ENCODE measurements at regions not wholly inside any gene's neighbourhood (a gene's known extent, or its start where the extent isn't known, plus 50 kb on each side); places are given as distances from the start of the nearest gene placed in this dataset.
A peak's percentile ranks its signal among the peaks of the same experiment; 100 is the strongest.
"Not testable (repeated sequence)": the region's sequence is repeated elsewhere in the genome, so short reads cannot be mapped to it uniquely, and the experiment has no call there.

DNA sequence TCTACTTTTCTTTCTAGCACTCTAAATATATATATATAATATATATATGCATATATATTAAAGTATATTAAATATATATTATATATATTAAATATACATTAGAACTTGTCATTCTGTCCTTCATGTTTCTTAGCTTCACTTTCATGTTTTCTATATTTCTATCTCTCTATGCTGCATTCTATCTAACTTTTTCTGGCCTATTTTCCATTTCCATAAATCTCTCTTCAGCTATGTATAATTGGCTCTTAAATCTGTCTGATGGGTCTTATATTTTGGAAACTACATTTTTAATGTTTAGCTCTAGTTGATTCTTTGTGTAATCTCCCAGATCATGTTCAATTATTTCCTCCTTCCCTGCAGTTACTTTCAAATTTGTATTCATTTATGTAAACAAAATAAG, 72.2 kb downstream of the MTNR1B start:
- ChIA-PET POLR2A (no interaction called here), CTCF (no interaction called here)
- DNase-seq (ENCODE audit: low read depth, low spot score) = no peak
- TF ChIP-seq, protein P1, sequence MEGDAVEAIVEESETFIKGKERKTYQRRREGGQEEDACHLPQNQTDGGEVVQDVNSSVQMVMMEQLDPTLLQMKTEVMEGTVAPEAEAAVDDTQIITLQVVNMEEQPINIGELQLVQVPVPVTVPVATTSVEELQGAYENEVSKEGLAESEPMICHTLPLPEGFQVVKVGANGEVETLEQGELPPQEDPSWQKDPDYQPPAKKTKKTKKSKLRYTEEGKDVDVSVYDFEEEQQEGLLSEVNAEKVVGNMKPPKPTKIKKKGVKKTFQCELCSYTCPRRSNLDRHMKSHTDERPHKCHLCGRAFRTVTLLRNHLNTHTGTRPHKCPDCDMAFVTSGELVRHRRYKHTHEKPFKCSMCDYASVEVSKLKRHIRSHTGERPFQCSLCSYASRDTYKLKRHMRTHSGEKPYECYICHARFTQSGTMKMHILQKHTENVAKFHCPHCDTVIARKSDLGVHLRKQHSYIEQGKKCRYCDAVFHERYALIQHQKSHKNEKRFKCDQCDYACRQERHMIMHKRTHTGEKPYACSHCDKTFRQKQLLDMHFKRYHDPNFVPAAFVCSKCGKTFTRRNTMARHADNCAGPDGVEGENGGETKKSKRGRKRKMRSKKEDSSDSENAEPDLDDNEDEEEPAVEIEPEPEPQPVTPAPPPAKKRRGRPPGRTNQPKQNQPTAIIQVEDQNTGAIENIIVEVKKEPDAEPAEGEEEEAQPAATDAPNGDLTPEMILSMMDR (IDR thresholded peaks at IDR 0.05; ENCODE audit: insufficient read depth, low read length, missing control alignments) = no peak
- no peak overlapping the region for H3K4me3 ChIP-seq (ENCODE audit: low read depth, low read length)

DNA sequence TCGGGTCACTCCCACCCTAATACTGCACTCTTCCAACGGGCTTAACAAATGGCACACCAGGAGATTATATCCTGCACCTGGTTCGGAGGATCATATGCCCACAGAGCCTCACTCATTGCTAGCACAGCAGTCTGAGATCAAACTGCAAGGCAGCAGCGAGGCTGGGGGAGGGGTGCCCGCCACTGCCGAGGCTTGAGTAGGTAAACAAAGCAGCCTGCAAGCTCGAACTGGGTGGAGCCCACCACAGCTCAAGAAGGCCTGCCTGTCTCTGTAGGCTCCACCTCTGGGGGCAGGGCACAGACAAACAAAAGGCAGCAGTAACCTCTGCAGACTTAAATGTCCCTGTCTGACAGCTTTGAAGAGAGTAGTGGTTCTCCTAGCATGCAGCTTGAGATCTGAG, 73.7 kb downstream of the MTNR1B start:
- CTCF ChIA-PET; H3K4me3 ChIP-seq (ENCODE audit: low read depth, low read length); POLR2A ChIA-PET; DNase-seq (ENCODE audit: low read depth, low spot score): not testable (repeated sequence)

DNA sequence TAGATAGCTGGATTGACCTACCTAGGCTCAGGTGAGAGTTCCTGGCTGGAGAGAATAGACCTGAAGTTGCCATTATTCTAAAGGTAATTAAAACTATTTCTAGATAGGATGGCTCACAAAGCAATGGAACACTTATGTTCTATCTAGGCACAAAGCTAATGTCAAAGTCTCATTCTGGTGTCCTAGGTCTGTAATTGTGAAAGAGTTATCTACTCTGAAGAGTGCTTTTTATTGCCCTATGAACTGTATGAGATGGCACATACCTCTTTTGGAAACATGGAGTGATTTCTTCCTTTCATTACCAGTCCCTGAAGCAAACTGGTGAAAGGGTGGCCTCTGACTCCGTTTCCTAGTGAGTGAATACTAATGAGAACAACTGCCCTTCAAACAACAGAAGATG, 80.3 kb downstream of the MTNR1B start:
- no peak for DNase-seq (ENCODE audit: low read depth, low spot score)
- POLR2A ChIA-PET = interaction anchor here (0.8 kb wide), 1 partner anchor 51 kb away, joined by 3 read pairs; no protein-coding TSS in a partner anchor
- H3K4me3 ChIP-seq (ENCODE audit: low read depth, low read length) = no peak overlapping the region
- CTCF ChIA-PET = no interaction called here
- TF ChIP-seq, protein P1 (IDR thresholded peaks at IDR 0.05; ENCODE audit: insufficient read depth, low read length, missing control alignments) = no peak

DNA sequence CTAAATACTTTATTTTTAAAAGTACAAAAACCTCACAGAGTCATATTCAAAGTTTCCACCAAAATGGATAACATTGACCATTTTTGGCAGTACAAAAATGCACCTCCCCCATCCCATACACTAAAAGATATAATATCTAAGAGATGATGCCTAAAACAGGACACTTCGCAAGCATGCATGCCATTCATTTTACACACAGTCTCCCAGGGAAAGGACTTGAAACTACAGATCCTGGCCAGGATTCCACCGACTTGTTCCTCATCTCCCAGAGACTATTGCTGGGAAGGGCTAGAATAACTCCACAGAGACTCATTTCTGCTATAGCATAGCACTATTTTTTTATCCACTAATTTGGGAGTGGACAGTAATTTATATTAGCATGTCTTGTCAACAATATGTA, 81.7 kb downstream of the MTNR1B start:
- TF ChIP-seq, protein P1 (IDR thresholded peaks at IDR 0.05; ENCODE audit: insufficient read depth, low read length, missing control alignments) = no peak
- peak; percentile 68 for DNase-seq (ENCODE audit: low read depth, low spot score)
- CTCF ChIA-PET = no interaction called here
- POLR2A ChIA-PET = no interaction called here
- no peak overlapping the region for H3K4me3 ChIP-seq (ENCODE audit: low read depth, low read length)

DNA sequence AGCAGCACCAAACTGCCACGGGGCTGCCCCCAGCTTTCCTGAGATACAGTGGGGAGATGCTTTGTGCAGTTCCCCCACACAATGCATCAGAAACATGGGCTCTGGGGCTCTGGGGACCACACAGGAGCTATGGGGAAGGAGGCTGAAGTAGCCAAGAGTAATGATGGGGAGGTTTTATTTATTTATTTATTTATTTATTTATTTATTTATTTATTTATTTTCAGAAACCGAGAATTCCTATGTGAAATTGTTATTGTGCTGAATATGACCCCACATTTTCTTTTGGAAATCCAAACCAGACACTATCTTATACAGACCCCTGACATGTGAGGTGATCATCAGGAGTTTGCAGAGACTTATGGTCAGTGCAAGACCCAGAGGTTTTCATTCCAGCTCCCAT, 84.4 kb downstream of the MTNR1B start:
- POLR2A ChIA-PET = interaction anchor here (0.6 kb wide), 1 partner anchor 117 kb away, joined by 3 read pairs; no protein-coding TSS in a partner anchor
- no peak overlapping the region for H3K4me3 ChIP-seq (ENCODE audit: low read depth, low read length)
- TF ChIP-seq, protein P1 (IDR thresholded peaks at IDR 0.05; ENCODE audit: insufficient read depth, low read length, missing control alignments) = no peak
- DNase-seq (ENCODE audit: low read depth, low spot score) = no peak
- CTCF ChIA-PET = interaction anchor here (0.6 to 0.7 kb wide), 2 partner anchors 15 to 143 kb away, joined by 3 to 4 read pairs; partner anchors contain the start of gene SLC36A4

DNA sequence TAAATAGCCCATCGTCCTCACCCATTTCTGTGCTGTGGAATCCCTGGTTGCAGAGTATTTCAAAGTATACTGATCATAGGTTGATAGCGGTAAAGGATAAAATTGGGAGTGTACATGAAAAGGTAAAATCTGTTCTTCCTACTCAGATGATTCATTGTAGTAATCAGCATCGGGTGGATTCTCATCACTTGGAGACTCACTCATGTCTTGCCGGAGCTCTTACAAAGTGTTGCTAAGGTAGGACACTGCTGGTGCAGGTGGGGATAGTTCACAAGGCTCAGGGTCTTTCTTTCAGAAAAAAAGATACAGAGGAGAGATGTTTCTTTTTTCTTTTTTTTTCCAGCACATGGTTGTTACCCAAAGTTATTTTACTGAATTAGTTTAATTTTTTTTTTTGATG, 84.8 kb downstream of the MTNR1B start:
- CTCF ChIA-PET = interaction anchor here (0.6 to 1.5 kb wide), 4 partner anchors 11 to 142 kb away, joined by 3 to 5 read pairs (median 4); partner anchors contain the start of gene SLC36A4
- H3K4me3 ChIP-seq (ENCODE audit: low read depth, low read length) = no peak overlapping the region
- POLR2A ChIA-PET = interaction anchor here (0.8 kb wide), 1 partner anchor 53 kb away, joined by 3 read pairs; no protein-coding TSS in a partner anchor
- TF ChIP-seq, protein P1 (IDR thresholded peaks at IDR 0.05; ENCODE audit: insufficient read depth, low read length, missing control alignments) = no peak
- DNase-seq (ENCODE audit: low read depth, low spot score) = no peak

DNA sequence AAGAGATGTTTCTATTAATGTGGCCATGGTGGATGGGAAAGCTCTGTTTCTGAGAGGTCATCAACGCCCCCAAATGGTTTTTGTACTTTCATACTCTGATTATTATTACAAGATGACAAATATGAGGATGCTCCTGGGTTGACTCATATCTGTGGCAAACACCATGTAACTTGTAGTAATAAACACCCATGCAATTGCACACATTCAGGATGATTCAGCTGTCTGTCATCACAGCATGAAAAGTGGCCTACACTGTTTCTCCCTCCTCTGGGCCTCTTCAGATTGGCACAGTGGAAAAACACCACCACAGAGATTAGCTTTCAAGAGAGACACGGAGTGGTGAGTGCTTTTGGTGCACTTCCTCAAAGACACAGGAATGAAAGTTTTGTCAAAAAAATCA, 85.4 kb downstream of the MTNR1B start:
- CTCF ChIA-PET = interaction anchor here (0.9 to 1.5 kb wide), 4 partner anchors 10 to 68 kb away, joined by 3 to 5 read pairs (median 4); no protein-coding TSS in a partner anchor
- H3K4me3 ChIP-seq (ENCODE audit: low read depth, low read length) = no peak overlapping the region
- POLR2A ChIA-PET = interaction anchor here (0.5 to 0.8 kb wide), 3 partner anchors 21 to 79 kb away, joined by 3 read pairs; no protein-coding TSS in a partner anchor
- peak; percentile 91 for DNase-seq (ENCODE audit: low read depth, low spot score)
- TF ChIP-seq, protein P1 (IDR thresholded peaks at IDR 0.05; ENCODE audit: insufficient read depth, low read length, missing control alignments) = no peak
